RWPE2 (cell line): ENCODE measurements at regions not wholly inside any gene's neighbourhood (a gene's known extent, or its start where the extent isn't known, plus 50 kb on each side); places are given as distances from the start of the nearest gene placed in this dataset.

ENCODE experiments used
- ATAC-seq: fragments of 200-7000 bp; cut with Tn5 transposase; 3 replicates; pipeline ENCODE4 v1.9.1; 2021; ENCODE audit warnings: low read depth
- DNase-seq: peaks from one replicate; pipeline ENCODE4 v3.0.0-alpha.2; 2020; ENCODE audit warnings: low spot score
- H3K27ac ChIP-seq: fragments of 450-650 bp; 2 replicates; pipeline ENCODE4 v1.5.1; 2017; ENCODE audit warnings: mild to moderate bottlenecking; ENCODE audit not compliant: poor library complexity, severe bottlenecking
- H3K27me3 ChIP-seq: fragments of 250-450 bp; sonication (Bioruptor Pico); 2 replicates; pipeline ENCODE4 v1.5.1; 2021; ENCODE audit warnings: mild to moderate bottlenecking, moderate library complexity; ENCODE audit not compliant: insufficient read depth, poor library complexity, severe bottlenecking
- H3K36me3 ChIP-seq: fragments of 250-450 bp; sonication (Bioruptor Pico); 2 replicates; pipeline ENCODE4 v1.5.1; 2020; ENCODE audit warnings: low read depth, mild to moderate bottlenecking, moderate library complexity
- H3K4me1 ChIP-seq: fragments of 250-450 bp; sonication (Bioruptor Pico); 2 replicates; pipeline ENCODE4 v1.5.1; 2021; ENCODE audit warnings: mild to moderate bottlenecking, moderate library complexity; ENCODE audit not compliant: insufficient read depth, poor library complexity, severe bottlenecking
- H3K4me3 ChIP-seq: fragments of 250-450 bp; sonication (Bioruptor Pico); 2 replicates; pipeline ENCODE4 v1.5.1; 2021; ENCODE audit warnings: mild to moderate bottlenecking, moderate library complexity; ENCODE audit not compliant: severe bottlenecking
- H3K9me3 ChIP-seq: fragments of 250-450 bp; sonication (Bioruptor Pico); 2 replicates; pipeline ENCODE4 v1.5.1; 2021; ENCODE audit warnings: mild to moderate bottlenecking, moderate library complexity; ENCODE audit not compliant: severe bottlenecking
- CTCF ChIP-seq: fragments of 450-650 bp; IDR thresholded peaks from one replicate; pipeline ENCODE4 v1.5.1; 2017; ENCODE audit warnings: mild to moderate bottlenecking, moderate library complexity; ENCODE audit not compliant: poor library complexity, severe bottlenecking

GRCh38 chr19:31591258-31591657 lies 242.0 kb upstream of the TSHZ3 start:
- Histone ChIP-seq H3K4me3 (no peak overlapping the region), H3K36me3 (no peaks in the 10 kb centered on the region), H3K4me1 (no peaks in the 10 kb centered on the region), H3K27me3 (no peaks in the 10 kb centered on the region), H3K9me3 (no peaks in the 10 kb centered on the region), H3K27ac (no peak overlapping the region)
- TF ChIP-seq CTCF, result no peak
- ATAC-seq, result no peak
- DNase-seq, result no peak

GRCh38 chr19:31592456-31592855 lies 243.2 kb upstream of the TSHZ3 start:
- H3K9me3 ChIP-seq, result no peaks in the 10 kb centered on the region
- ATAC-seq (no peak), DNase-seq (no peak)
- no peaks in the 10 kb centered on the region for H3K27me3 ChIP-seq
- no peaks in the 10 kb centered on the region for H3K4me1 ChIP-seq
- H3K27ac ChIP-seq, result no peak overlapping the region
- no peaks in the 10 kb centered on the region for H3K36me3 ChIP-seq
- no peak overlapping the region for H3K4me3 ChIP-seq
- no peak for TF ChIP-seq CTCF

GRCh38 chr19:31594701-31595100 lies 245.5 kb upstream of the TSHZ3 start:
- DNase-seq (no peak), ATAC-seq (no peak)
- Histone ChIP-seq H3K9me3 (no peaks in the 10 kb centered on the region), H3K27ac (no peak overlapping the region), H3K4me1 (no peaks in the 10 kb centered on the region), H3K4me3 (no peak overlapping the region), H3K27me3 (no peaks in the 10 kb centered on the region), H3K36me3 (no peaks in the 10 kb centered on the region)
- no peak for TF ChIP-seq CTCF

GRCh38 chr19:31595521-31595920 lies 246.3 kb upstream of the TSHZ3 start:
- peaks cover 2% of the 10 kb centered on the region for H3K27me3 ChIP-seq
- no peak for DNase-seq
- H3K27ac ChIP-seq, result no peak overlapping the region
- no peak overlapping the region for H3K4me3 ChIP-seq
- no peaks in the 10 kb centered on the region for H3K9me3 ChIP-seq
- H3K4me1 ChIP-seq, result no peaks in the 10 kb centered on the region
- no peak for ATAC-seq
- H3K36me3 ChIP-seq, result no peaks in the 10 kb centered on the region
- no peak for TF ChIP-seq CTCF

- Histone ChIP-seq H3K9me3 (no peaks in the 10 kb centered on the region), H3K4me3 (no peak overlapping the region), H3K27ac (no peak overlapping the region), H3K27me3 (peaks cover 4% of the 10 kb centered on the region), H3K4me1 (no peaks in the 10 kb centered on the region), H3K36me3 (no peaks in the 10 kb centered on the region)
- no peak for ATAC-seq
- DNase-seq, result no peak
- no peak for TF ChIP-seq CTCF
Observed at GRCh38 chr19:31596751-31597150, 247.5 kb upstream of the TSHZ3 start.
